HepG2 (cell line): ENCODE measurements at regions not wholly inside any gene's neighbourhood (a gene's known extent, or its start where the extent isn't known, plus 50 kb on each side); places are given as distances from the start of the nearest gene placed in this dataset.

Source experiments
- ATF1 ChIP-seq: IDR thresholded peaks from 2 replicates; pipeline ENCODE4 v1.6.1; 2016; ENCODE audit warnings: mild to moderate bottlenecking, control low read depth
- CREM ChIP-seq, 2 experiments: sonication (generic) in 1 of 2; formaldehyde crosslinking in 1 of 2; IDR thresholded peaks; 2 replicates each; pipeline versions ENCODE4 v1.4.0 to v1.6.1; 2016 to 2020; ENCODE audit warnings: antibody characterized with exemption in 1 of 2, mild to moderate bottlenecking in 1 of 2, missing genetic modification reagents in 1 of 2
- GATAD2A ChIP-seq: IDR thresholded peaks from 2 replicates; pipeline ENCODE4 v1.6.1; 2016
- HIC2 ChIP-seq: sonication (generic); formaldehyde crosslinking; IDR thresholded peaks from 2 replicates; pipeline ENCODE4 v1.9.0; 2022; ENCODE audit warnings: low read depth, missing genetic modification reagents
- MED8 ChIP-seq: sonication (generic); formaldehyde crosslinking; IDR thresholded peaks from 2 replicates; pipeline ENCODE4 v1.8.1; 2023; ENCODE audit warnings: mild to moderate bottlenecking, missing genetic modification reagents; ENCODE audit not compliant: insufficient replicate concordance
- MTF2 ChIP-seq: sonication (generic); formaldehyde crosslinking; IDR thresholded peaks from 2 replicates; pipeline ENCODE4 v1.5.0; 2020; ENCODE audit warnings: missing genetic modification reagents, borderline replicate concordance
- NCOA2 ChIP-seq: sonication (generic); formaldehyde crosslinking; IDR thresholded peaks from 2 replicates; pipeline ENCODE4 v1.8.0; 2022; ENCODE audit warnings: inconsistent platforms
- NFE2 ChIP-seq: sonication (generic); formaldehyde crosslinking; IDR thresholded peaks from 2 replicates; pipeline ENCODE4 v1.4.0; 2020; ENCODE audit warnings: missing genetic modification reagents
- PAXIP1 ChIP-seq: sonication (generic); formaldehyde crosslinking; conservative IDR thresholded peaks from 2 replicates; pipeline ENCODE4 v1.4.0; 2020; ENCODE audit warnings: mild to moderate bottlenecking, missing genetic modification reagents, moderate library complexity
- RXRB ChIP-seq: IDR thresholded peaks from 2 replicates; pipeline ENCODE4 v1.6.1; 2016; ENCODE audit warnings: borderline replicate concordance, missing genetic modification reagents, missing compliant biosample characterization
- SAP130 ChIP-seq: IDR thresholded peaks from 2 replicates; pipeline ENCODE4 v1.6.1; 2016; ENCODE audit warnings: low read depth
- TCF7 ChIP-seq: sonication (generic); IDR thresholded peaks from 2 replicates; pipeline ENCODE4 v1.6.1; 2016; ENCODE audit warnings: antibody characterized with exemption, low read depth
- TFE3 ChIP-seq: IDR thresholded peaks from 2 replicates; pipeline ENCODE4 v1.6.1; 2016
- ZBTB43 ChIP-seq: sonication (generic); formaldehyde crosslinking; conservative IDR thresholded peaks from 2 replicates; pipeline ENCODE4 v1.4.0; 2020; ENCODE audit warnings: missing genetic modification reagents
- ZNF670 ChIP-seq: sonication (generic); formaldehyde crosslinking; IDR thresholded peaks from 2 replicates; pipeline ENCODE4 v1.8.0; 2022; ENCODE audit warnings: mild to moderate bottlenecking, missing genetic modification reagents, borderline replicate concordance
- ZNF770 ChIP-seq: sonication (generic); formaldehyde crosslinking; IDR thresholded peaks from 2 replicates; pipeline ENCODE4 v1.5.0; 2020; ENCODE audit warnings: mild to moderate bottlenecking, missing genetic modification reagents
- ZSCAN5A ChIP-seq: sonication (generic); formaldehyde crosslinking; IDR thresholded peaks from 2 replicates; pipeline ENCODE4 v1.8.0; 2022; ENCODE audit warnings: mild to moderate bottlenecking, missing genetic modification reagents, borderline replicate concordance
- ZSCAN9 ChIP-seq: IDR thresholded peaks from 2 replicates; pipeline ENCODE4 v1.6.1; 2016; ENCODE audit warnings: borderline replicate concordance

- TF ChIP-seq ZBTB43 (CRISPR knock-in tag) (0 out of 2 replicates have a peak, but pooled peaks have one; percentile 22), HIC2 (CRISPR knock-in tag) (no peak), MTF2 (CRISPR knock-in tag) (no peak), TFE3 (CRISPR knock-in tag) (peak; percentile 79; the same call in 1 of the 2 replicates), GATAD2A (CRISPR knock-in tag) (peak; percentile 80), ZSCAN5A (CRISPR knock-in tag) (no peak), TCF7 (peak; percentile 83), PAXIP1 (peak; percentile 72), ZNF670 (0 out of 2 replicates have a peak, but pooled peaks have one; percentile 37), ATF1 (CRISPR knock-in tag) (peak; percentile 55; the same call in 1 of the 2 replicates), SAP130 (CRISPR knock-in tag) (peak; percentile 53; the same call in 1 of the 2 replicates), RXRB (CRISPR knock-in tag) (peak; percentile 23; the same call in 1 of the 2 replicates), ZSCAN9 (CRISPR knock-in tag) (0 out of 2 replicates have a peak, but pooled peaks have one; percentile 22), MED8 (CRISPR knock-in tag) (peak; percentile 50), ZNF770 (CRISPR knock-in tag) (peak; percentile 19; the same call in 1 of the 2 replicates), CREM (IDR thresholded peaks at IDR 0.05) (peak; percentile 74), CREM (CRISPR knock-in tag; IDR thresholded peaks at IDR 0.05) (no peak), NCOA2 (peak; percentile 77), NFE2 (CRISPR knock-in tag) (no peak)
These were observed 89.8 kb upstream of the ACSL4 start (continued) for GRCh38 chrX:109822861-109823260.
